Rectal smooth muscle tissue (tissue), 1 donor: ENCODE measurements at regions not wholly inside any gene's neighbourhood (a gene's known extent, or its start where the extent isn't known, plus 50 kb on each side); places are given as distances from the start of the nearest gene placed in this dataset.

Source experiments
- H3K27ac ChIP-seq: one replicate; pipeline ENCODE4 v1.7.0; 2013; ENCODE audit warnings: low read depth, low read length, inconsistent platforms
- H3K27me3 ChIP-seq: one replicate; pipeline ENCODE4 v1.7.0; 2013; ENCODE audit warnings: low read length; ENCODE audit not compliant: control insufficient read depth, insufficient read depth
- H3K36me3 ChIP-seq: one replicate; pipeline ENCODE4 v1.7.0; 2013; ENCODE audit warnings: low read length; ENCODE audit not compliant: control insufficient read depth, insufficient read depth
- H3K4me1 ChIP-seq: one replicate; pipeline ENCODE4 v1.7.0; 2013; ENCODE audit warnings: low read length; ENCODE audit not compliant: control insufficient read depth, insufficient read depth
- H3K4me3 ChIP-seq: one replicate; pipeline ENCODE4 v1.7.0; 2013; ENCODE audit warnings: low read length
- H3K9ac ChIP-seq: one replicate; pipeline ENCODE4 v1.7.0; 2013; ENCODE audit warnings: low read length

GRCh38 chr17:53696286-53696685 lies 126.4 kb upstream of the KIF2B start:
- Histone ChIP-seq H3K27me3 (no peaks in the 10 kb centered on the region), H3K4me1 (no peaks in the 10 kb centered on the region), H3K9ac (no peak overlapping the region), H3K27ac (no peak overlapping the region), H3K36me3 (no peaks in the 10 kb centered on the region), H3K4me3 (no peak overlapping the region)

GRCh38 chr17:53687324-53687723 lies 135.4 kb upstream of the KIF2B start:
- Histone ChIP-seq H3K27me3 (no peaks in the 10 kb centered on the region), H3K27ac (no peak overlapping the region), H3K36me3 (no peaks in the 10 kb centered on the region), H3K4me1 (no peaks in the 10 kb centered on the region), H3K4me3 (no peak overlapping the region), H3K9ac (no peak overlapping the region)

GRCh38 chr17:53680745-53681144 lies 142.0 kb upstream of the KIF2B start:
- Histone ChIP-seq H3K36me3 (no peaks in the 10 kb centered on the region), H3K4me3 (no peak overlapping the region), H3K27ac (no peak overlapping the region), H3K4me1 (no peaks in the 10 kb centered on the region), H3K27me3 (no peaks in the 10 kb centered on the region), H3K9ac (no peak overlapping the region)

- Histone ChIP-seq H3K36me3 (no peaks in the 10 kb centered on the region), H3K4me1 (no peaks in the 10 kb centered on the region), H3K27me3 (no peaks in the 10 kb centered on the region), H3K27ac (no peak overlapping the region), H3K9ac (no peak overlapping the region), H3K4me3 (no peak overlapping the region)
Observed at GRCh38 chr17:53668854-53669253, 153.9 kb upstream of the KIF2B start.

GRCh38 chr17:53662608-53663007 lies 160.1 kb upstream of the KIF2B start:
- H3K27ac ChIP-seq: no peak overlapping the region
- no peak overlapping the region for H3K4me3 ChIP-seq
- no peaks in the 10 kb centered on the region for H3K4me1 ChIP-seq
- no peak overlapping the region for H3K9ac ChIP-seq
- no peaks in the 10 kb centered on the region for H3K27me3 ChIP-seq
- no peaks in the 10 kb centered on the region for H3K36me3 ChIP-seq

- no peak overlapping the region for H3K9ac ChIP-seq
- no peak overlapping the region for H3K4me3 ChIP-seq
- no peaks in the 10 kb centered on the region for H3K36me3 ChIP-seq
- no peaks in the 10 kb centered on the region for H3K27me3 ChIP-seq
- no peak overlapping the region for H3K27ac ChIP-seq
- H3K4me1 ChIP-seq: no peaks in the 10 kb centered on the region
Observed at GRCh38 chr17:53659181-53659580, 163.5 kb upstream of the KIF2B start.

- Histone ChIP-seq H3K4me1 (no peaks in the 10 kb centered on the region), H3K36me3 (no peaks in the 10 kb centered on the region), H3K27ac (no peak overlapping the region), H3K4me3 (no peak overlapping the region), H3K9ac (no peak overlapping the region), H3K27me3 (no peaks in the 10 kb centered on the region)
Observed at GRCh38 chr17:53655591-53655990, 167.1 kb upstream of the KIF2B start.

- Histone ChIP-seq H3K4me3 (no peak overlapping the region), H3K36me3 (no peaks in the 10 kb centered on the region), H3K4me1 (no peaks in the 10 kb centered on the region), H3K27ac (no peak overlapping the region), H3K27me3 (no peaks in the 10 kb centered on the region), H3K9ac (no peak overlapping the region)
Observed at GRCh38 chr17:53649201-53649600, 173.5 kb upstream of the KIF2B start.

GRCh38 chr17:53646835-53647234 lies 175.9 kb upstream of the KIF2B start:
- Histone ChIP-seq H3K27ac (no peak overlapping the region), H3K4me3 (no peak overlapping the region), H3K4me1 (no peaks in the 10 kb centered on the region), H3K9ac (no peak overlapping the region), H3K27me3 (no peaks in the 10 kb centered on the region), H3K36me3 (no peaks in the 10 kb centered on the region)

- Histone ChIP-seq H3K4me3 (no peak overlapping the region), H3K9ac (no peak overlapping the region), H3K27me3 (no peaks in the 10 kb centered on the region), H3K4me1 (no peaks in the 10 kb centered on the region), H3K27ac (no peak overlapping the region), H3K36me3 (no peaks in the 10 kb centered on the region)
Observed at GRCh38 chr17:53640808-53641207, 181.9 kb upstream of the KIF2B start.

GRCh38 chr17:53635444-53635843 lies 187.3 kb upstream of the KIF2B start:
- Histone ChIP-seq H3K4me3 (no peak overlapping the region), H3K4me1 (no peaks in the 10 kb centered on the region), H3K27ac (no peak overlapping the region), H3K9ac (no peak overlapping the region), H3K27me3 (no peaks in the 10 kb centered on the region), H3K36me3 (no peaks in the 10 kb centered on the region)

- no peak overlapping the region for H3K4me3 ChIP-seq
- no peak overlapping the region for H3K9ac ChIP-seq
- no peaks in the 10 kb centered on the region for H3K36me3 ChIP-seq
Observed at GRCh38 chr17:53633856-53634255, 188.9 kb upstream of the KIF2B start.

GRCh38 chr17:53631486-53631885 lies 191.2 kb upstream of the KIF2B start:
- no peak overlapping the region for H3K9ac ChIP-seq
- no peaks in the 10 kb centered on the region for H3K36me3 ChIP-seq

More at GRCh38 chr17:53633856-53634255, 188.9 kb upstream of the KIF2B start:
- Histone ChIP-seq H3K27me3 (no peaks in the 10 kb centered on the region), H3K4me1 (no peaks in the 10 kb centered on the region), H3K27ac (no peak overlapping the region)

More at GRCh38 chr17:53631486-53631885, 191.2 kb upstream of the KIF2B start:
- Histone ChIP-seq H3K4me1 (no peaks in the 10 kb centered on the region), H3K27me3 (no peaks in the 10 kb centered on the region), H3K4me3 (no peak overlapping the region), H3K27ac (no peak overlapping the region)
